ENCODE measurements at regions not wholly inside any gene's neighbourhood (a gene's known extent, or its start where the extent isn't known, plus 50 kb on each side); places are given as distances from the start of the nearest gene placed in this dataset.

DNA sequence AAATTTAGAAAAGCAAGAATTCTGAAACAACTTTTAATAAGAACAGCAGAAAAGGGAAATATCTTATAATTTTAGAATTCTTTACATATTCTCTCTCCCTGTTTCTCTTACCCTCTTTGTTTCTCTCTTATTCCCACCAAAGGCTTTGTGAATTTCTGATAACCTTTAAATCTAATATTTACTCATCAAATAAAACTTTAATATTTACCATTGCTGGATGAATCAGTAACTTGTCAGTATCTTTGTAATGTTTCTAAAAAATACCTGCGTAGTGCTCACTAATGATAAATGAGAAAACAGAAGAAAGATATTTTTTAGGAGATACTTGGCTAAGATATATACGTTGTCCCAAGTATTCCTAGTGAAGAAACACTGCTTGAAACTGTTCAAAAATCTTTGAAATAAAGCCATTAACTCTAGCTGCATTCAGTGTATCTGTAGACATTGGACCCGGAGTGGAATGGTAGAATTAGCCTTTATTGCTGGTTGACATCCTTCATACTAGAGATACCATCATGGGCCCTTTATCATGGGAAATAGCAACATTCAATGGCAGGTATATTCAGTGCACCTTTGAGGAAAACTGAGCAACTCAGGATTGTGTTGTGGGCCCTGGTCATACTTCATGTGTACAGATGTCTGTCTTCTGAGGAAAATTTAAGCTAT, 2160.4 kb downstream of the MAT2B start:
- intact Hi-C loops (cut with DNase I; ENCODE audit: low total_unique reads), result no loop called here
- peaks cover 0 to 12% (median 0%) of the 10 kb centered on the region in 8 donors for H3K9me3 ChIP-seq
- H3K4me3 ChIP-seq, result no peak overlapping the region
- no peaks in the 10 kb centered on the region for H3K36me3 ChIP-seq
- H3K4me1 ChIP-seq, result no peaks in the 10 kb centered on the region
- TF ChIP-seq POLR2AphosphoS5 (IDR thresholded peaks at IDR 0.05), result no peak
- no peak for TF ChIP-seq POLR2A (IDR thresholded peaks at IDR 0.05)
- TF ChIP-seq, protein P1, sequence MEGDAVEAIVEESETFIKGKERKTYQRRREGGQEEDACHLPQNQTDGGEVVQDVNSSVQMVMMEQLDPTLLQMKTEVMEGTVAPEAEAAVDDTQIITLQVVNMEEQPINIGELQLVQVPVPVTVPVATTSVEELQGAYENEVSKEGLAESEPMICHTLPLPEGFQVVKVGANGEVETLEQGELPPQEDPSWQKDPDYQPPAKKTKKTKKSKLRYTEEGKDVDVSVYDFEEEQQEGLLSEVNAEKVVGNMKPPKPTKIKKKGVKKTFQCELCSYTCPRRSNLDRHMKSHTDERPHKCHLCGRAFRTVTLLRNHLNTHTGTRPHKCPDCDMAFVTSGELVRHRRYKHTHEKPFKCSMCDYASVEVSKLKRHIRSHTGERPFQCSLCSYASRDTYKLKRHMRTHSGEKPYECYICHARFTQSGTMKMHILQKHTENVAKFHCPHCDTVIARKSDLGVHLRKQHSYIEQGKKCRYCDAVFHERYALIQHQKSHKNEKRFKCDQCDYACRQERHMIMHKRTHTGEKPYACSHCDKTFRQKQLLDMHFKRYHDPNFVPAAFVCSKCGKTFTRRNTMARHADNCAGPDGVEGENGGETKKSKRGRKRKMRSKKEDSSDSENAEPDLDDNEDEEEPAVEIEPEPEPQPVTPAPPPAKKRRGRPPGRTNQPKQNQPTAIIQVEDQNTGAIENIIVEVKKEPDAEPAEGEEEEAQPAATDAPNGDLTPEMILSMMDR (IDR thresholded peaks at IDR 0.05 in 8 of 11, conservative IDR thresholded peaks at IDR 0.05 in 3 of 11), result no peak
- no peak overlapping the region for H3K27ac ChIP-seq
- DNase-seq, result no peak
- no peaks in the 10 kb centered on the region for H3K27me3 ChIP-seq (replicated peaks in 1 of 7)
- 83 to 93% (median 86%) methylated on average over 3 of the region's 3 CpGs for WGBS, 5 donors

DNA sequence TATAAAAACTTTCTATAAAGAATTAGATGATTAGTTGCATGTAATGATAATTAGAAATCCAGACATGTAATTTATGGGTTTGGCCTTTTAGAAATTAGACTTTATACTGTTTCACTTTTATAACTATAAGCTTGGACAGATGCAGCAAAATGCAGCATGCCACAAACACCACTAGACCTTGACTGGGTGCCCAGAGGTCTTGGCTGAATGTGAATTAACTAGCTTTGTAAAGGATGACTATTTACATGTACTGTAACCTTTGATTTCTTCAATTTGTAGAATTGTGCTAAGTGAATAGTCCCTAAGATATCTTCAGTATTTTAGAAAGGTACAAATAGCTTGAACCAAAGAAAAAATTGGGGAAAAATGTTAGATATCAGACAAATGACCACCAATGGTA, 2168.1 kb downstream of the MAT2B start:
- Histone ChIP-seq H3K27me3 (replicated peaks in 1 of 7) (no peaks in the 10 kb centered on the region), H3K27ac (no peak overlapping the region), H3K9me3 (peaks cover 0 to 9% (median 0%) of the 10 kb centered on the region in 8 donors), H3K36me3 (no peaks in the 10 kb centered on the region), H3K4me3 (no peak overlapping the region), H3K4me1 (no peaks in the 10 kb centered on the region)
- intact Hi-C loops (cut with DNase I; ENCODE audit: low total_unique reads), result no loop called here
- TF ChIP-seq POLR2AphosphoS5 (IDR thresholded peaks at IDR 0.05) (no peak), POLR2A (IDR thresholded peaks at IDR 0.05) (no peak)
- TF ChIP-seq, protein P1 (IDR thresholded peaks at IDR 0.05 in 8 of 11, conservative IDR thresholded peaks at IDR 0.05 in 3 of 11), result no peak
- DNase-seq, result no peak

DNA sequence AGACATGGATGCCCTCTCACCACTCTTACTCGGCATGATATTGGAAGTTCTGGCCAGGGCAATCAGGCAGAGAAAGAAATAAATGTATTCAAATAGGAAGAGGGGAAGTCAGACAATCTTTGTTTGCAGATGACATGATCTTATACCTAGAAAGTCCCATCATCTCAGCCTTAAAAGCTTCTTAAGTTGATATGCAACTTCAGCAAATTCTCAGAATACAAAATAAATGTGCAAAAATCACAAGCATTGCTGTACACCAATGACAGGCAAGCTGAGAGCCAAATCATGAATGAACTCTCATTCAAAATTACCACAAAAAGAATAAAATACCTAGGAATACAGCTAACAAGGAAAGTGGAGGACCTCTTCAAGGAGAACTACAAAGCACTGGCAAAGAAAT, 2190.4 kb downstream of the MAT2B start:
- no peaks in the 10 kb centered on the region for H3K4me1 ChIP-seq
- TF ChIP-seq POLR2A (IDR thresholded peaks at IDR 0.05), result no peak
- TF ChIP-seq, protein P1 (IDR thresholded peaks at IDR 0.05 in 8 of 11, conservative IDR thresholded peaks at IDR 0.05 in 3 of 11), result no peak
- no peak for TF ChIP-seq POLR2AphosphoS5 (IDR thresholded peaks at IDR 0.05)
- no peak overlapping the region for H3K4me3 ChIP-seq
- peaks cover 0 to 29% (median 10%) of the 10 kb centered on the region in 8 donors for H3K9me3 ChIP-seq
- intact Hi-C loops (cut with DNase I; ENCODE audit: low total_unique reads), result no loop called here
- no peaks in the 10 kb centered on the region for H3K27me3 ChIP-seq (replicated peaks in 1 of 7)
- no peak overlapping the region for H3K27ac ChIP-seq
- 82 to 94% (median 85%) methylated on average over 1 of the region's 1 CpG for WGBS, 5 donors
- H3K36me3 ChIP-seq, result no peaks in the 10 kb centered on the region
- DNase-seq, result no peak

DNA sequence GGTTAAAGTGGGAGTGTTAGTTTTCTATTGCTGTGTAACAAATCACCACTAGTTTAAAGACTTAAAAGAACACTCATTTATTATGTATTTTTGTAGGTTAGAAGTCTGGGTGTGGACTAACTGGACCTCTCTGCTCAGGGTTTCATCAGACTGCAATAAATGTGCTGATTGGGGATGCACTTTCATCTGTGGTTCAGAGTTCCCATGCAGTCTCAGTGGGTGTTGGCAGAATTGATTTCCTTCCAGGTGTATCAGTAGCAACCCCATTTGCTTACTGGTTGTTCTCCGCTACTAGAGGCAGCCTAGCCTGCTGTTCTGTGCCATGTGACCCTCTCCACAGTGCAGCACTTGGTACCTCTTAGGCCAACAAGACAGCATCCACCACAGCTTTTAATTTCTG, 2200.5 kb downstream of the MAT2B start:
- H3K4me1 ChIP-seq, result no peaks in the 10 kb centered on the region
- no peaks in the 10 kb centered on the region for H3K36me3 ChIP-seq
- WGBS, 5 donors, result 86 to 100% (median 92%) methylated on average over 1 of the region's 1 CpG
- TF ChIP-seq POLR2AphosphoS5 (IDR thresholded peaks at IDR 0.05) (no peak), POLR2A (IDR thresholded peaks at IDR 0.05) (no peak)
- TF ChIP-seq, protein P1 (IDR thresholded peaks at IDR 0.05 in 8 of 11, conservative IDR thresholded peaks at IDR 0.05 in 3 of 11), result no peak
- no peaks in the 10 kb centered on the region for H3K27me3 ChIP-seq (replicated peaks in 1 of 7)
- no peak for DNase-seq
- H3K9me3 ChIP-seq, result no peaks in the 10 kb centered on the region
- H3K27ac ChIP-seq, result no peak overlapping the region
- intact Hi-C loops (cut with DNase I; ENCODE audit: low total_unique reads), result no loop called here
- H3K4me3 ChIP-seq, result no peak overlapping the region
